Prostate gland (tissue), 2 donors: ENCODE measurements at regions not wholly inside any gene's neighbourhood (a gene's known extent, or its start where the extent isn't known, plus 50 kb on each side); places are given as distances from the start of the nearest gene placed in this dataset.

Source experiments
- DNase-seq: peaks from one replicate; pipeline ENCODE4 v3.0.0-alpha.2; 2019; ENCODE audit warnings: low spot score
- H3K27ac ChIP-seq, 2 donors: fragments of 200-600 bp; sonication (generic); 2 replicates each; pipeline ENCODE4 v1.5.1; 2017 to 2019
- H3K27me3 ChIP-seq: fragments of 200-600 bp; sonication (generic); replicated peaks from 2 replicates; pipeline ENCODE4 v1.5.1; 2019; ENCODE audit not compliant: insufficient read depth
- H3K36me3 ChIP-seq, 2 donors: fragments of 200-600 bp; sonication (generic); 1 replicate in 1 of 2; 2 replicates in 1 of 2; pipeline versions ENCODE4 v1.5.1 to v1.8.1; 2017 to 2019
- H3K4me1 ChIP-seq: fragments of 200-600 bp; sonication (generic); replicated peaks from 2 replicates; pipeline ENCODE4 v1.5.1; 2019
- H3K4me3 ChIP-seq, 2 donors: fragments of 200-600 bp; sonication (generic); 2 replicates each; pipeline ENCODE4 v1.5.1; 2017 to 2019
- H3K9me3 ChIP-seq: fragments of 200-600 bp; sonication (generic); 2 replicates; pipeline ENCODE4 v1.5.1; 2017
- CTCF ChIP-seq, 4 experiments: fragments of 200-600 bp in 2 of 4; fragments of 450-650 bp in 2 of 4; sonication (generic) in 2 of 4; IDR thresholded peaks; 1 replicate in 3 of 4; 2 replicates in 1 of 4; pipeline ENCODE4 v1.5.1; 2016 to 2019; ENCODE audit warnings: antibody characterized with exemption in 4 of 4, mild to moderate bottlenecking in 2 of 4, moderate library complexity in 2 of 4
- POLR2A ChIP-seq: fragments of 450-650 bp; IDR thresholded peaks from one replicate; pipeline ENCODE4 v1.6.1; 2016; ENCODE audit warnings: antibody characterized with exemption, mild to moderate bottlenecking
- POLR2AphosphoS5 ChIP-seq: sonication (generic); formaldehyde crosslinking; IDR thresholded peaks from one replicate; pipeline ENCODE4 v1.6.1; 2017; ENCODE audit warnings: antibody characterized with exemption
- WGBS: methylation state at CpG from one replicate; pipeline ENCODE4 v1.1.5; 2018; 5-methylcytosine and 5-hydroxymethylcytosine counted together
- intact Hi-C: fragments of 100-400 bp; cut with DNase I; formaldehyde crosslinking; loops from one replicate; pipeline ENCODE4 v1.14.2; 2022

- no peak for DNase-seq
- Histone ChIP-seq H3K27ac (no peak overlapping the region), H3K36me3 (no peaks in the 10 kb centered on the region), H3K27me3 (no peaks in the 10 kb centered on the region), H3K9me3 (no peaks in the 10 kb centered on the region), H3K4me1 (no peaks in the 10 kb centered on the region), H3K4me3 (no peak overlapping the region)
- intact Hi-C loops = no loop called here
- TF ChIP-seq POLR2A (no peak), POLR2AphosphoS5 (no peak), CTCF (IDR thresholded peaks at IDR 0.05) (no peak)
These were observed 290.3 kb upstream of the SGCD start for GRCh38 chr5:156036640-156037039.

GRCh38 chr5:156037151-156037909, 289.6 kb upstream of the SGCD start:
- TF ChIP-seq POLR2AphosphoS5 (no peak), CTCF (IDR thresholded peaks at IDR 0.05) (no peak), POLR2A (no peak)
- no peaks in the 10 kb centered on the region for H3K36me3 ChIP-seq
- DNase-seq = no peak
- no peak overlapping the region for H3K4me3 ChIP-seq
- H3K4me1 ChIP-seq = no peaks in the 10 kb centered on the region
- H3K27ac ChIP-seq = no peak overlapping the region
- WGBS = 39% methylated on average over 2 of the region's 2 CpGs
- intact Hi-C loops = no loop called here
- no peaks in the 10 kb centered on the region for H3K27me3 ChIP-seq
- no peaks in the 10 kb centered on the region for H3K9me3 ChIP-seq

- H3K36me3 ChIP-seq = no peaks in the 10 kb centered on the region
- TF ChIP-seq CTCF (IDR thresholded peaks at IDR 0.05) = no peak
- TF ChIP-seq POLR2A = no peak
- no peak for TF ChIP-seq POLR2AphosphoS5
- H3K9me3 ChIP-seq = no peaks in the 10 kb centered on the region
- no peaks in the 10 kb centered on the region for H3K4me1 ChIP-seq
- H3K27me3 ChIP-seq = no peaks in the 10 kb centered on the region
- no peak overlapping the region for H3K4me3 ChIP-seq
- DNase-seq = no peak
- H3K27ac ChIP-seq = no peak overlapping the region
- intact Hi-C loops = no loop called here
- WGBS = 44% methylated on average over 1 of the region's 1 CpG
These were observed 284.2 kb upstream of the SGCD start for GRCh38 chr5:156042726-156043125.

GRCh38 chr5:156043351-156043750, 283.6 kb upstream of the SGCD start:
- DNase-seq = no peak
- H3K4me3 ChIP-seq = no peak overlapping the region
- no peaks in the 10 kb centered on the region for H3K36me3 ChIP-seq
- no peak overlapping the region for H3K27ac ChIP-seq
- H3K27me3 ChIP-seq = no peaks in the 10 kb centered on the region
- TF ChIP-seq CTCF (IDR thresholded peaks at IDR 0.05) (no peak), POLR2A (no peak), POLR2AphosphoS5 (no peak)
- no peaks in the 10 kb centered on the region for H3K4me1 ChIP-seq
- no peaks in the 10 kb centered on the region for H3K9me3 ChIP-seq
- intact Hi-C loops = no loop called here

GRCh38 chr5:156051972-156052371, 275.0 kb upstream of the SGCD start:
- intact Hi-C loops = no loop called here
- Histone ChIP-seq H3K36me3 (no peaks in the 10 kb centered on the region), H3K27ac (no peak overlapping the region), H3K9me3 (no peaks in the 10 kb centered on the region), H3K4me1 (no peaks in the 10 kb centered on the region), H3K4me3 (no peak overlapping the region), H3K27me3 (no peaks in the 10 kb centered on the region)
- DNase-seq = no peak
- 44% methylated on average over 3 of the region's 3 CpGs for WGBS
- no peak for TF ChIP-seq POLR2AphosphoS5
- TF ChIP-seq CTCF (IDR thresholded peaks at IDR 0.05) = no peak
- no peak for TF ChIP-seq POLR2A
